A549 (cell line): ENCODE measurements at regions not wholly inside any gene's neighbourhood (a gene's known extent, or its start where the extent isn't known, plus 50 kb on each side); places are given as distances from the start of the nearest gene placed in this dataset.

Experiments
- CTCF ChIP-seq: fragments of >200 bp; sonication (Bioruptor Twin); formaldehyde crosslinking; IDR thresholded peaks from 3 replicates; pipeline ENCODE4 v1.5.1; 2016
- SMC3 ChIP-seq: fragments of >200 bp; sonication (Bioruptor Twin); formaldehyde crosslinking; IDR thresholded peaks from 3 replicates; pipeline ENCODE4 v1.6.1; 2018; ENCODE audit warnings: inconsistent platforms

- no peak for TF ChIP-seq SMC3
- TF ChIP-seq CTCF = no peak
Measured at GRCh38 chr6:11951868-11952267, 60.2 kb upstream of the HIVEP1 start.
